HG03442 (cell line): ENCODE measurements at regions not wholly inside any gene's neighbourhood (a gene's known extent, or its start where the extent isn't known, plus 50 kb on each side); places are given as distances from the start of the nearest gene placed in this dataset.

Source experiments
- ATAC-seq: cut with Tn5 transposase; IDR thresholded peaks from one replicate; pipeline ENCODE4 v1.9.1; 2021; ENCODE audit warnings: mild to moderate bottlenecking, moderate library complexity; ENCODE audit not compliant: unreplicated experiment

- no peak for ATAC-seq
Measured at GRCh38 chr6:88386167-88386566, 220.0 kb upstream of the CNR1 start.

- no peak for ATAC-seq
Measured at GRCh38 chr6:88383183-88383582, 217.0 kb upstream of the CNR1 start.

GRCh38 chr6:88381289-88381642 lies 215.1 kb upstream of the CNR1 start:
- ATAC-seq, result no peak

- no peak for ATAC-seq
Measured at GRCh38 chr6:88380618-88381288, 214.6 kb upstream of the CNR1 start.

- ATAC-seq, result no peak
Measured at GRCh38 chr6:88380083-88380482, 213.9 kb upstream of the CNR1 start.

- no peak for ATAC-seq
Measured at GRCh38 chr6:88378639-88379038, 212.5 kb upstream of the CNR1 start.

GRCh38 chr6:88377976-88378568 lies 211.9 kb upstream of the CNR1 start:
- no peak for ATAC-seq

GRCh38 chr6:88376768-88377387 lies 210.7 kb upstream of the CNR1 start:
- ATAC-seq, result no peak

- ATAC-seq, result no peak
Measured at GRCh38 chr6:88376197-88376596, 210.1 kb upstream of the CNR1 start.

GRCh38 chr6:88374553-88374952 lies 208.4 kb upstream of the CNR1 start:
- no peak for ATAC-seq

GRCh38 chr6:88371480-88371879 lies 205.3 kb upstream of the CNR1 start:
- ATAC-seq, result no peak

- no peak for ATAC-seq
Measured at GRCh38 chr6:88370127-88370710, 204.1 kb upstream of the CNR1 start.

GRCh38 chr6:88369262-88369661 lies 203.1 kb upstream of the CNR1 start:
- no peak for ATAC-seq

- no peak for ATAC-seq
Measured at GRCh38 chr6:88368071-88368787, 202.1 kb upstream of the CNR1 start.

GRCh38 chr6:88367248-88367647 lies 201.1 kb upstream of the CNR1 start:
- ATAC-seq, result no peak

GRCh38 chr6:88366672-88367071 lies 200.5 kb upstream of the CNR1 start:
- no peak for ATAC-seq

GRCh38 chr6:88365656-88366055 lies 199.5 kb upstream of the CNR1 start:
- no peak for ATAC-seq

GRCh38 chr6:88365230-88365629 lies 199.1 kb upstream of the CNR1 start:
- no peak for ATAC-seq

GRCh38 chr6:88361754-88362153 lies 195.6 kb upstream of the CNR1 start:
- ATAC-seq, result no peak

- ATAC-seq, result no peak
Measured at GRCh38 chr6:88361298-88361697, 195.2 kb upstream of the CNR1 start.

- ATAC-seq, result no peak
Measured at GRCh38 chr6:88360203-88360797, 194.2 kb upstream of the CNR1 start.
